GM10266 (cell line): ENCODE measurements at regions not wholly inside any gene's neighbourhood (a gene's known extent, or its start where the extent isn't known, plus 50 kb on each side); places are given as distances from the start of the nearest gene placed in this dataset.
A peak's percentile ranks its signal among the peaks of the same experiment; 100 is the strongest.

Source experiments
- DNase-seq: peaks from one replicate; pipeline ENCODE4 v3.0.0; 2012; ENCODE audit errors: extremely low spot score
- TF ChIP-seq, protein P1 (sequence below): IDR thresholded peaks from 2 replicates; pipeline ENCODE4 v1.5.1; 2012; ENCODE audit warnings: mild to moderate bottlenecking, low read depth; ENCODE audit not compliant: control insufficient read depth, insufficient read depth; ENCODE audit errors: missing control alignments

DNA sequence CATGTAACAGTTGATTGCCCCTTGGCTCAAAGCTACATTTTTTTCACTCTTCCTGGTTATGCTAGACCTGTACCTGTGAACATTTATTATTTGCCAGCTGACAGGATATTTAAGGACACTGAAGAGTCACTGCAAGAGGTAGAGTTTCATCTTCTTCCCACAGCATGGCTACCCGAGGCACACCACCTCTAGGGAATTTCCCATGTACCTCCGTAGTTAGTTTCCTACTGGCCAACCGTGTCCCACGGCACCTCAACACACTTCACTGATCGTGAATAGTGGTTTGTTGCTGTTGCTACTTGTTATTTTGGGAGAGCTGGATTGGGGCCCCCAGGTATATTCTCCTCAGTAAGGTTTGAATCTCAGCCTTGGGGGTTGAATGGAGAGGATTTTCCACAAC lies 648.6 kb downstream of the SEMA5A start:
- no peak for DNase-seq
- TF ChIP-seq, protein P1, sequence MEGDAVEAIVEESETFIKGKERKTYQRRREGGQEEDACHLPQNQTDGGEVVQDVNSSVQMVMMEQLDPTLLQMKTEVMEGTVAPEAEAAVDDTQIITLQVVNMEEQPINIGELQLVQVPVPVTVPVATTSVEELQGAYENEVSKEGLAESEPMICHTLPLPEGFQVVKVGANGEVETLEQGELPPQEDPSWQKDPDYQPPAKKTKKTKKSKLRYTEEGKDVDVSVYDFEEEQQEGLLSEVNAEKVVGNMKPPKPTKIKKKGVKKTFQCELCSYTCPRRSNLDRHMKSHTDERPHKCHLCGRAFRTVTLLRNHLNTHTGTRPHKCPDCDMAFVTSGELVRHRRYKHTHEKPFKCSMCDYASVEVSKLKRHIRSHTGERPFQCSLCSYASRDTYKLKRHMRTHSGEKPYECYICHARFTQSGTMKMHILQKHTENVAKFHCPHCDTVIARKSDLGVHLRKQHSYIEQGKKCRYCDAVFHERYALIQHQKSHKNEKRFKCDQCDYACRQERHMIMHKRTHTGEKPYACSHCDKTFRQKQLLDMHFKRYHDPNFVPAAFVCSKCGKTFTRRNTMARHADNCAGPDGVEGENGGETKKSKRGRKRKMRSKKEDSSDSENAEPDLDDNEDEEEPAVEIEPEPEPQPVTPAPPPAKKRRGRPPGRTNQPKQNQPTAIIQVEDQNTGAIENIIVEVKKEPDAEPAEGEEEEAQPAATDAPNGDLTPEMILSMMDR = no peak

DNA sequence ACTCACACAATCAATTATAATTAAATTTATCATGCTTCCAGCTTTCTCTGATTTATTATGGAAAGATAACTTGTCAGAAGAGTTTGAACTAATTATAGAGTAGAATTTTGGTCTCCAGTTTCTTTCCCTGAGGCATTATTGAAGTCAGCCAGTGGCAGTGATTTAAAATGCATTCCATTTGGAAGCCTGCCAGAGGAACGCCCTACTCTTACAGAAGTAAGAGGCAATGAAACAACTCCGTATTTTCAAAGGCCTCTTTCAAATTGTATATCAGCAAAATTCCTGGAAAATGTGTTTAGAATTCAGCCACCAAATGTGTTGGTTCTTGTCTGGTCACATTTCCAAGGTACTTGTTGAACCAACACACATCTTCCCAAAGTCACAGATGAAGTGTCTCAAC lies 640.9 kb downstream of the SEMA5A start:
- TF ChIP-seq, protein P1 = no peak
- no peak for DNase-seq

DNA sequence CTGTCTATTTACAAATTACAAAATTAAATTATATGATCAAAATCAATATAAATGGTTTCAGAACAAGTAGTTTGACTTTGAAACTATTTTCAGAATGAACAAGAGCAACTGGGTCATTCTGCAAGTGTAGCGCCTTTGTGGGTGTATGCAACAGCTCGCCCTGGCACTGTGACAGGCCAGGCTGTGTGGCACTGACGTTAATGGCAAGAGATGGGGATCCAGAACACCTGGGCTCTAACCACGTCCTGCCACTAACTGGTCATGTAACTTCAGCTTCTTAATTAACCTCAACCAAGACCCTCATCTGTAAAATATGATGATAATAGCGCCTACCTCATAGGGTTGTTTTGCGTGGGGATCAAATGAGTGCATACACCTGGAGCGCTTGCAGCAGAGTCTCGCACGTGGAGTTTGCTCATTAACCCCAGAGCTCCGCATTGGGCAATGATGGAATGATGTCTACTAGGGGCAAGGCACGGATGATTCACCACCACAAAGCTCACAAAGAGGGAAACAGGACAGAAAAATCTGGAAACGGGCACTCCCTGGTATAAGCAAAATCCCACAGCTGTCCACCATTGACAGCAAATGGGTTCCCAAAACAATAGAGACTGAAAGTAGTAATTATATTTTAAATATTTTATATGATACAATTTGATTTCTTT lies 639.4 kb downstream of the SEMA5A start:
- DNase-seq = no peak

DNA sequence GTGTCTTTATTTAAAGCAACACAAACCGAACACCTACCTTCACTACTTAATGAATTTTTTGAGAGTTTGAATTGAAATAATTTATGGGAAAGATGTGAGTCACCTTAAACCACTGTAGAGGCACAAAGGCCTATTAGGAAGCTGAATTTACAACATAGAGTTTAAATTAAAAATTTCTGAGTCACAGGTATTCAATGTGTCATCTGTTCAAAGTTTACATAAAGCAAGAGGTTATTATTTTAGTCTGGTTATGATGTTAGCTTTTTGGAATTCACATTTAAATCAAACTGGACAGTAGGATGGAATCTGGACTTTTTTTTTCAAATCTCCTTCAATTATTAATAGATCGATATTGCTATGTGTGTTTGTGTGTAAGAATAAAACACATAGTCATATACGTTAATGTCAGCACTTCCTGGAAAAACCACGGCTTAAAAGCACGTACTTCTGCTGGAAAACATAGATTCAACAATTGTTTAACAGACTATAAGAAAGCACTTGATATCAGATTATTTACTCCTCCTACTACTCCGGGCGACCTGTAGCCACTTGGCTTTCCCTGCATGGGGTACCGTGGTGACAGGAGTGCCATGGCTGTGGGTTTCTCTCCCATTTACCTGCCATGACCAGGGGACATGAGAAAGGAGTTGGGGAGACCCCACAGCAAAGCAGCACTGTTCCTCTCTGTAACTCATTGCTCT lies 638.6 kb downstream of the SEMA5A start:
- DNase-seq = no peak
- TF ChIP-seq, protein P1 = no peak

More for the DNA sequence above, 639.4 kb downstream of the SEMA5A start:
- TF ChIP-seq, protein P1 = no peak

DNA sequence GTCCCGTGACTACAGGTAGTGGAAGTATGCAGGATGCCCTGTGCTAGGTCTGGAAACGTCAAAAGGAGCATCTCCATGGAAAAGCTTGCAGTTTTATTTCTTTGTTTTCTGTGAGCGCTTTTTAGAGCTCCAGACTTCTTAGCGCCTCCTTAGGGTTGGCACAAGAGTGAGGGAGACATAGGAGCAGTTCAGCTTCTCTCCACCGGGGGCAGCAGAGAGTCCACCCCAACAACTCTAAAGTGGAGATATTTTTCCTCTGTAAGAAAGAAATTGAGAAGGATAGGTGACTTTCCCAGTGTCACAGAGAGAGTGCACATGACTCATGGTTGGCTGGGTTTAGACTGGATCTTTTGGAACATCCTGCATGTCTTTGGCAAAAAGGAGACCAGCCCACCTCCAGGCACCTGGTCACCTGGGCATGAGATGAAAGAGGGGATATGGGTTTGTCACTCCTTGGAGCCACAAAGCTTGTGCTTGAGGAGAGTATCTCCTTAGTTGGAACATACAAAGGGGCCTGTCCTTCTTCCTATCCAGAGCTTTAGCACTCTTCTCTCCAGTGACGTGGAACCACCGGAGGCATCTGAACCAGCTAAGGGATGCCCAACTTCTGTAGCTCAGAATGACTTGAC lies 637.7 kb downstream of the SEMA5A start:
- DNase-seq = peak; percentile 21
- TF ChIP-seq, protein P1 = peak; percentile 53

DNA sequence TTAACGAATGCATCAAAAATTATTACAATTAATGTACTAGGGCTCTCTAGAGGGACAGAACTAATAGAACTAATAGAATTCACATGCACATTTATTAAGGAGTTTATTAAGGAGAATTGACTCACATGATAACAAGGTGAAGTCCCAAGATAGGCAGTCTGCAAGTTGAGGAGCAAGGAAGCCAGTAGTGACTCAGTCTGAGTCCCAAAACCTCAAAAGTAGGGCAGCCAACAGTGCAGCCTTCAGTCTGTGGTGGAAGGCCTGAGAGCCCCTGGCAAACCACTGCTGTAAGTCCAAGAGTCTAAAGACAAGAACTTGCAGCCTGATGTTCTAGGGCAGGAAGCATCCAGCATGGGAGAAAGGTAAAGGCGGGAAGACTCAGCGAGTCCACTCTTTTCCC lies 633.8 kb downstream of the SEMA5A start:
- DNase-seq = no peak
- TF ChIP-seq, protein P1 = no peak

DNA sequence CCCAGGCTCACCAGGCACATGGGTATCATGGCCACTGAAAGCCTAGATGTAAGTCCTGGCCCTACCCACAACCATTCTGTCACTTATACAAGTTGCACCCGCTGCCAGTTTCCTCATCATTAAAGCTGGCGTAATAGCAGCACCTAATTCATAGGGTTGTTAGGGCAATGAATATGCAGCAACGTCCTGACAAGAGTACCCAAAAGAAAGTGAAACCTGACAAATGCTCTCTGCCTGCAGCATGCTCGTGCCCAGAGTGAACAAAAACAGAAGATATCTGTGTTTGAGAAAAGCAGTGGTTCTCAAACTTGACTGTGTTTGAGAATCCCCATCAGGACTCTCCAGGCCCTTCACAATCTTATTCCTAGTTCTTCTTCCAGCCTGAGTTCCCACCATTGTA lies 632.4 kb downstream of the SEMA5A start:
- DNase-seq = no peak
- TF ChIP-seq, protein P1 = no peak
